ENCODE measurements at regions not wholly inside any gene's neighbourhood (a gene's known extent, or its start where the extent isn't known, plus 50 kb on each side); places are given as distances from the start of the nearest gene placed in this dataset.
"Not testable (repeated sequence)": the region's sequence is repeated elsewhere in the genome, so short reads cannot be mapped to it uniquely, and the experiment has no call there.

GRCh38 chr6:121633309-121633708 lies 197.9 kb downstream of the GJA1 start:
- ATAC-seq (ENCODE audit: low FRiP score) (no peak), DNase-seq (ENCODE audit: low spot score) (no peak)
- TF ChIP-seq CTCF (IDR thresholded peaks at IDR 0.05), result no peak

- ATAC-seq (ENCODE audit: low FRiP score); DNase-seq (ENCODE audit: low spot score): not testable (repeated sequence)
These were observed 199.1 kb downstream of the GJA1 start for GRCh38 chr6:121634586-121634985.

- TF ChIP-seq CTCF (IDR thresholded peaks at IDR 0.05), result no peak
- DNase-seq (ENCODE audit: low spot score) (no peak), ATAC-seq (ENCODE audit: low FRiP score) (no peak)
These were observed 199.9 kb downstream of the GJA1 start for GRCh38 chr6:121635355-121635754.

- ATAC-seq (ENCODE audit: low FRiP score); DNase-seq (ENCODE audit: low spot score): not testable (repeated sequence)
These were observed 200.8 kb downstream of the GJA1 start for GRCh38 chr6:121636217-121636616.

- DNase-seq (ENCODE audit: low spot score), result no peak
- no peak for TF ChIP-seq CTCF (IDR thresholded peaks at IDR 0.05)
- no peak for ATAC-seq (ENCODE audit: low FRiP score)
These were observed 203.6 kb downstream of the GJA1 start for GRCh38 chr6:121639021-121639420.

- no peak for DNase-seq (ENCODE audit: low spot score)
- no peak for TF ChIP-seq CTCF (IDR thresholded peaks at IDR 0.05)
- no peak for ATAC-seq (ENCODE audit: low FRiP score)
These were observed 205.7 kb downstream of the GJA1 start for GRCh38 chr6:121641158-121641557.

GRCh38 chr6:121645100-121645745 lies 209.8 kb downstream of the GJA1 start:
- TF ChIP-seq CTCF (IDR thresholded peaks at IDR 0.05), result no peak
- ATAC-seq (ENCODE audit: low FRiP score) (no peak), DNase-seq (ENCODE audit: low spot score) (no peak)

GRCh38 chr6:121647905-121648304 lies 212.5 kb downstream of the GJA1 start:
- DNase-seq (ENCODE audit: low spot score) (no peak), ATAC-seq (ENCODE audit: low FRiP score) (peak; percentile 64)
- no peak for TF ChIP-seq CTCF (IDR thresholded peaks at IDR 0.05)

Data from omental fat pad (tissue), 3 donors.